SK-N-SH treated with all-trans-retinoic acid at 6 μM for 48 hours (cell line): ENCODE measurements at regions not wholly inside any gene's neighbourhood (a gene's known extent, or its start where the extent isn't known, plus 50 kb on each side); places are given as distances from the start of the nearest gene placed in this dataset.
"Not testable (repeated sequence)": the region's sequence is repeated elsewhere in the genome, so short reads cannot be mapped to it uniquely, and the experiment has no call there.

Experiments used
- CSDC2 ChIP-seq: fragments of 250-450 bp; sonication (Bioruptor Pico); IDR thresholded peaks from 2 replicates; pipeline ENCODE4 v1.5.0; 2020; ENCODE audit warnings: mild to moderate bottlenecking, moderate library complexity
- GLIS3 ChIP-seq: fragments of 250-450 bp; sonication (Bioruptor Pico); IDR thresholded peaks from 2 replicates; pipeline ENCODE4 v1.5.0; 2020; ENCODE audit warnings: mild to moderate bottlenecking, moderate library complexity
- ISL1 ChIP-seq: fragments of 250-450 bp; sonication (Bioruptor Pico); IDR thresholded peaks from 2 replicates; pipeline ENCODE4 v2.1.2; 2022; ENCODE audit warnings: mild to moderate bottlenecking, moderate library complexity
- OSR1 ChIP-seq: fragments of 250-450 bp; sonication (Bioruptor Pico); IDR thresholded peaks from 2 replicates; pipeline ENCODE4 v1.8.0; 2022; ENCODE audit warnings: moderate library complexity, mild to moderate bottlenecking, inconsistent platforms
- RARB ChIP-seq: fragments of 250-450 bp; sonication (Bioruptor Pico); IDR thresholded peaks from 2 replicates; pipeline ENCODE4 v1.8.0; 2021; ENCODE audit warnings: mild to moderate bottlenecking, moderate library complexity
- SNAI2 ChIP-seq: fragments of 250-450 bp; sonication (Bioruptor Pico); IDR thresholded peaks from 2 replicates; pipeline ENCODE4 v1.5.0; 2020; ENCODE audit warnings: mild to moderate bottlenecking, moderate library complexity
- TOX ChIP-seq: fragments of 250-450 bp; sonication (Bioruptor Pico); IDR thresholded peaks from 2 replicates; pipeline ENCODE4 v1.8.0; 2021; ENCODE audit warnings: mild to moderate bottlenecking, moderate library complexity, borderline replicate concordance
- ZC3H10 ChIP-seq: fragments of 250-450 bp; sonication (Bioruptor Pico); IDR thresholded peaks from 2 replicates; pipeline ENCODE4 v1.5.1; 2021; ENCODE audit warnings: mild to moderate bottlenecking, moderate library complexity
- ZFP3 ChIP-seq: fragments of 250-450 bp; sonication (Bioruptor Pico); IDR thresholded peaks from 2 replicates; pipeline ENCODE4 v1.5.0; 2020; ENCODE audit warnings: mild to moderate bottlenecking, moderate library complexity
- ZFP30 ChIP-seq: fragments of 450-650 bp; formaldehyde crosslinking; IDR thresholded peaks from 2 replicates; pipeline ENCODE4 v1.5.0; 2022; ENCODE audit warnings: mild to moderate bottlenecking, moderate library complexity
- ZNF70 ChIP-seq: fragments of 450-650 bp; formaldehyde crosslinking; IDR thresholded peaks from 2 replicates; pipeline ENCODE4 v1.5.0; 2020; ENCODE audit warnings: mild to moderate bottlenecking, moderate library complexity
- ZNF8 ChIP-seq: fragments of 450-650 bp; formaldehyde crosslinking; IDR thresholded peaks from 2 replicates; pipeline ENCODE4 v1.5.0; 2020; ENCODE audit warnings: mild to moderate bottlenecking, moderate library complexity
- TF ChIP-seq, protein P1 (sequence below): fragments of 250-450 bp; sonication (Bioruptor Pico); IDR thresholded peaks from 2 replicates; pipeline ENCODE4 v1.8.0; 2020; ENCODE audit warnings: mild to moderate bottlenecking, moderate library complexity, borderline replicate concordance

GRCh38 chr16:21510869-21511255 is 88.5 kb upstream of the METTL9 start:
- not testable (repeated sequence) for TF ChIP-seq ZC3H10 (CRISPR knock-in tag); ISL1 (CRISPR knock-in tag); TOX; GLIS3 (CRISPR knock-in tag); ZFP30 (CRISPR knock-in tag); OSR1 (CRISPR knock-in tag); ZNF70 (CRISPR knock-in tag); RARB; SNAI2; CSDC2 (CRISPR knock-in tag); ZFP3 (CRISPR knock-in tag); ZNF8 (CRISPR knock-in tag)
- TF ChIP-seq, protein P1, sequence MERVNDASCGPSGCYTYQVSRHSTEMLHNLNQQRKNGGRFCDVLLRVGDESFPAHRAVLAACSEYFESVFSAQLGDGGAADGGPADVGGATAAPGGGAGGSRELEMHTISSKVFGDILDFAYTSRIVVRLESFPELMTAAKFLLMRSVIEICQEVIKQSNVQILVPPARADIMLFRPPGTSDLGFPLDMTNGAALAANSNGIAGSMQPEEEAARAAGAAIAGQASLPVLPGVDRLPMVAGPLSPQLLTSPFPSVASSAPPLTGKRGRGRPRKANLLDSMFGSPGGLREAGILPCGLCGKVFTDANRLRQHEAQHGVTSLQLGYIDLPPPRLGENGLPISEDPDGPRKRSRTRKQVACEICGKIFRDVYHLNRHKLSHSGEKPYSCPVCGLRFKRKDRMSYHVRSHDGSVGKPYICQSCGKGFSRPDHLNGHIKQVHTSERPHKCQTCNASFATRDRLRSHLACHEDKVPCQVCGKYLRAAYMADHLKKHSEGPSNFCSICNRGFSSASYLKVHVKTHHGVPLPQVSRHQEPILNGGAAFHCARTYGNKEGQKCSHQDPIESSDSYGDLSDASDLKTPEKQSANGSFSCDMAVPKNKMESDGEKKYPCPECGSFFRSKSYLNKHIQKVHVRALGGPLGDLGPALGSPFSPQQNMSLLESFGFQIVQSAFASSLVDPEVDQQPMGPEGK (CRISPR knock-in tag) = not testable (repeated sequence)
